DMS 273 (cell line): ENCODE measurements at regions not wholly inside any gene's neighbourhood (a gene's known extent, or its start where the extent isn't known, plus 50 kb on each side); places are given as distances from the start of the nearest gene placed in this dataset.

ENCODE experiments used
- DNase-seq: peaks from one replicate; lab custom pipeline; 2025; ENCODE audit not compliant: unreplicated experiment; lab: John Stamatoyannopoulos, UW

DNA sequence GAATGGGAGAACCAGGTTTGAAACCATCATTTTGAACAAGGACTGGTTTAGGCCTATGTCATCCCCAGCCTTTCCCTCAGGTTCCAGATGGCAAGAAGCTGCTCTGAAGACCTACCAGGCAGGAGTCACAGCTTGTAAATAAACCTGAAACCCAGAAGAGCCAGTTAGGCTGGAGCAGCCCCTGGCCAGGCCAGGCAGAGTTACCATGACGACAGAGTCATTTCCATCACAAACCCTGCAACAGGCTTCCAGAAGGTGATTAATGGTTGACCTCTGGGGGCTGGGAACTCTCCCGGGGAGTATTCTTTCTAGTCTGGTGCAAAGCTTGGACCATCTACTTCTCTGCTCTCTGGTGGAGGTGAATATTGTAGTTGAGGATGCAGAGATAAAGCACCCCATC is 164.1 kb upstream of the NCAM1 start:
- peak; percentile 60 for DNase-seq

DNA sequence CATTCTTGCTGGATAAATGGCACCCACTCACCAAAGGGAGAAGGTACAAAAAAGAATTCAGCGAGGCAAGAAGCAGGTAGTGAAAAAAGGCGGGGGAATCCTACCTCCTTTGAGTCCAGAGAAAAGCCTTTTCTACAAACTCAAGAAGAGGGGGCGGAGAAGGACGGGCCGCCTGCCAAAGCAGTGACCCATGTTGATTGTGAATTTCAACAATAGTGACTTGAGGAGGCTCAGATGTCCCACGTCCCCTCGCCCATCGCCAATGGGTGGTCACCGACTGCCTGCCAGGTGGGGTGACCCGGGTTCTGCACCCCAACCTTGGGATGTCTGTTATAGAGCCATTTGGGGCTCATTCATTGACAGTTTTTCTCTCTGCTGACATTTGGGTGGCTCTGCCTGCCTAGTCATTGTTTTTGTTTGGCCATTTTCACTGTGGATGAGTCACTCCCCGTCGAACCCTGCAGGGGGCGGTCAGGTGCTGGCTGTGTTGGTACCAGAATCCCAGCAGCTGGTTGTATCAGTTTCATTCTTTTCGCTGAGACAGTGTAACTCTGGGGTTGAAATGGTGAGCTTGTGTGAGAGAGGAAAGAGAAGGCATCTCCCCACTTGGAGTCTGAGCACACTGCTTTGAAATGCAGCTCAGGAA is 163.4 kb upstream of the NCAM1 start:
- peak; percentile 67 for DNase-seq

DNA sequence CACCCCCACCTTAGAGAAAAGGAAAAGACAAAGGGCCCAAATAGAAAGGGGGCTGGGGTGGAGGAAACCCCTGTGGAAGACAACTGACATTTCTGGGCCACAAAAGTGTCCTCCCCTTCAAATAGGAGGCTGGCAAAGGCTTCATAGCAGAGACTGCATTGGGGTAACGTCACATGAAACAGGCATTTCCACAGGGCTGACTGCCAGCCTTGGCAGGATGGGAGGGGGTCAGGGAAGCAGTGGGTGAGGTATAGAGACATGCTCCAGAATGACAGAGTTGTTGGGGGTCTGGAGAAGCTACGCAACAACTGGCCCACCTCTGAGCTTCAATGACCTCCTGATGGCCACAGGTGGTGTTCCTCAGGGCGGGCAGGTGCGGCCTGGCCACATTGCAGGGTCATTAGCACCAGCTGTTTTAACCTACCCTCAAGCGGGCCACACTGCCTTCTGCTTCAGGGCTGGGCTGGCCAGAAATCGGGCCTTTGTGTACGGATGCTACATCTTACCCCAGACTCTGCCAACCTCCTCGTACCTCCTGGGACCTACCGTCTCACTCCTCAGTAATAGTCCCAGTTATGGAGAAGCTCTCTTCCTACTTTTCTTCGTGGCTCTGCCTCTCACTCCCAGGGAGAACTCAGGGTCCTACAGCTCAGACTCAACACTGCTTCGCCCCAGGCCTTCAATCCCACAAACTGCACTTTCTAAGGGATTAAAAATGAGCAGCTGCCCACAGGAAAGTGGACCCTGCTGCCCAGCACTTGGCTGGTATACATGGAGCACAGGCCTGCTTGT is 160.0 kb upstream of the NCAM1 start:
- DNase-seq = no peak

DNA sequence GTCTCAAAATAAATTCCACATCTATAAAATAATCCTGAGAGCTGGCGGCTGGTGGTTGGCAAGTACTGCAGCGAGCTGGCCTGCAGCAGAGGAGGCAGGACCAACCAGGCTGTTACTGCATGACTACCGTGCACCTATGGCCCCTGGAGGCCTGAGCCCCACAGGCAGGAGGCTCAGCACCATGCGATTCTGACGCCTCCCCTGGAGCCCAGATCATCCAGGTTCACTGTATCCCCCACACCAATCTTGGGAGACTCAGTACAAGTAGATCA is 159.5 kb upstream of the NCAM1 start:
- DNase-seq = no peak

DNA sequence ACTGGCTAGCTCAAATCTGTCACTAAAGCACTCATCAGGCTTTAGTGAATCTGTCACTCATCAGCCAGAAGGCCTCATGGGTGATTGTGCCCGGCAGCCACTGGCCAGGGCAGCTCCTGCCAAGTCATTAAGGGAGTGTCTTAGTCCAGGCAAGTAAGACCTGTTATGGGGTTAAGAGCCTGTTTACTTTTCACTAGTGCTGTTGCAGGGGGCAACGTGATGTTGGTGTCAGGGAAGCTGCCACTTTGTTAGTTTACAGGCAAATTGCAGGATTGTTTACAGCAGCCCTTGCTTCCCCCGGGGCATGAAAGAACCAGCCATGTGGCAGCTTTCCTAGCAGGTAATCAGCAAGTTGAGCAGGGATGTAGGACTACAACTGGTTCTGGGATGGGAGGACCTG is 155.6 kb upstream of the NCAM1 start:
- no peak for DNase-seq

DNA sequence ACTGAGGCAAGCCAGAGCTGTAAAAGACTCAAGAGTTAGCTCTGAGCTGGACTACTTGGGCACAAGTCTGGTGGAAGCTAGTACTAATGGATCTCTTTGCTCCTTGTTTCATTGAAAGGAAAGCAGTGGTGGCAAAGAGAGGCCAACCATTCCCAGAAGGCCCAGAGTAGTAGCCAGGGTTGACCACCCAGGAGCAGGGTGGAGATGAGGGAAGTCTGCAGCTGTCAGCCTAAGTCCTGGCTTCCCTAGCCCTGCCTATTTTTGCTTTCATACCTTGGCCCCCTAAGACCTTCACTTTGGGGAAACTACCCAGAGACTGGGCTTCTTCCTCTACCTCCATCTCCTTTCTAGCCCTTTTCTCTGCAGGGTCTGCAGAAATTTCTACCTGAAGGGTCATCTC is 155.0 kb upstream of the NCAM1 start:
- DNase-seq = no peak

GRCh38 chr11:112806876-112807275 is 154.3 kb upstream of the NCAM1 start:
- DNase-seq = peak; percentile 79

- DNase-seq = no peak
These were observed 151.8 kb upstream of the NCAM1 start for GRCh38 chr11:112809429-112809828.

DNA sequence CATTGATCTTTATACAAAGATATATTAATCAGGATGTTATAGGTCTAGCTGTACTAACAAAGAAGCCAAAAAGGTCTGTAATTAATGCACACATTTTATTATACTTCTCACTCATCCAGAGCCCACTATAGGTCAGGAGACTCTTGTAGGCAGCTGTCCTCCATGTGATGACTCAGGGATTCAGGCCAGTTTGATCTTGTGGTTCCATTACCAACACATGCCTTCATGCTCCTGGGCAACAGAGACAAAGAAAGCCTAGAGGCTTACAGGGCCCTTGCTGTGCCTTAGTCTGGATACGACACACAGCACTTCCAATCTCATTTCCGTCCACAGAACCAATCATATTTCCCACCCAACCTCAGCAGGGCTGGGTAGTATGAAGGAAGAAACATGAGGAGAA is 150.3 kb upstream of the NCAM1 start:
- DNase-seq = peak; percentile 4

- DNase-seq = peak; percentile 63
These were observed 149.4 kb upstream of the NCAM1 start for GRCh38 chr11:112811783-112812182.

DNA sequence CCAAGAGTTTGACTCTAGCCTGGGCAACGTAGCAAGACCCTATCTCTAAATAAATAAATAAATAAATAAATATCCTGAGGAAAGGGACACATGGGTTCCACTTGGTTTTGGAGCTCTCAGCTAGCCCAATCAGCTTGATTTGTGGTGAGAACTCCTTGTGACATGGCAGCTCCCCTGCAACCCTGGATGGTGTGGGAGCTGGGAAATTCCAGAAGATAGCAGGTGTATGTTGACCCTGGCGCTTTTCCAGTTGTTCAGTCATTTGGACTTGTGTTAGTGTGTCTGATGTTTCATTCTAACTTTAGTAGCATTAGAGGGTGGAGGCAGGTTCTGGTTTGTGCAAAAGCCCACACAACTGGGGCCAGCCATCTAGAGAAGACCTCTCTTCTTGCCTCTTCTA is 148.5 kb upstream of the NCAM1 start:
- DNase-seq = no peak

DNA sequence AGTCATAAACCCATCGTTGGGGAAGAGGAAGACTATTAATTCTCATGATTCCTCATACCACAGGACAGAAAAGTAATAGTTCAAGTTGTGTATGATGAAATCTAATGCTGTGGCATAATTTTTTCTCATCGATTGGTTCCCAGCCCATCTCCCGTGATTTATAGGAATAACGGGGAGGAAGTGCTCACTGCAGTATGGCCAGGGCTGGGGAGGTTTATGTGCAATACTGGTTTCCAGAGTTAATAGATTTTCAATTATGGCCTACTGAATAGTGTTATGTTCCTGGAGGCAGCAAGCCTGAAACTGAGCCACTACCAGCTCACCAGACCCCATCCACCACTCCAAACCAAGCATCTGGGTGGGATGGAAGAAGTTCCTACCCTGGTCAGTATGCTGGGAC is 147.1 kb upstream of the NCAM1 start:
- no peak for DNase-seq

- DNase-seq = no peak
These were observed 143.8 kb upstream of the NCAM1 start for GRCh38 chr11:112817376-112817775.

- peak; percentile 60 for DNase-seq
These were observed 138.5 kb upstream of the NCAM1 start for GRCh38 chr11:112822478-112823274.

DNA sequence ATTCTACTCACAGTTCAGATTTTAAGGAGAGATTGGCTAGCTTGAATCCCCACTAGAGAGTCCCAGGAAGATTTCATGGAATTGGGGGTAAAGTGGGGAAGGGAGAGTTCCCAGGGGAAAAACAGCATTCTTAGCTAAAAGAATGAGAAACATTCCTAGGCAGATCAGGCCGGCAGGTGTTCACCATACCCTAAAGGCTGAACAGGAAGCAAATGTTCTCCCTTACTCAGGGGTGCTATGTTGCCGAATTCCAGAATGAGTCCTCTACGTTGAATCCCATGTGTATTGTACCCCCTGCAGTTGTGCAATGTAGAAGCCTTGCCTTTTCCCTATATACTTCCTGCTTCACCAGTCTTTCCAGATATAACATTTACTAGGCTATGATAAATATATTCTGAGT is 135.2 kb upstream of the NCAM1 start:
- DNase-seq = no peak

DNA sequence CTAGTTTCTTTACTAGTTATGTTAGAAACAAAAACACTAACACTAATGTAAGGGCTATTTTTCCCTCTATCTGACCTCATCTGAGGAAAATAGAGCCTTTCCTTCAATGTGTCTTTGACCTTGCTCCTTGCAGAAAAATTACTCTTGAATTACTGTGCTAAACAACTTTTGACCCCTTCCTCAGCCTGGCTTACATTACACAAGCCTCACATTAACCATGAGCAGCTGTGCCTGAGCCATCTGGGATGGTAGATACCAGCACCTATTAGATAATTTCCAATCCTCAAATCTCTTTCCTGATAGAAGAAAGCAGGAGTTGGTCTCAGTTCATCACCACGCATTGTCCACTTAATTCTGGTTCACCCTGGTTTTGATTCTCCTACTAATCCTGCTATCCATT is 134.4 kb upstream of the NCAM1 start:
- DNase-seq = no peak

DNA sequence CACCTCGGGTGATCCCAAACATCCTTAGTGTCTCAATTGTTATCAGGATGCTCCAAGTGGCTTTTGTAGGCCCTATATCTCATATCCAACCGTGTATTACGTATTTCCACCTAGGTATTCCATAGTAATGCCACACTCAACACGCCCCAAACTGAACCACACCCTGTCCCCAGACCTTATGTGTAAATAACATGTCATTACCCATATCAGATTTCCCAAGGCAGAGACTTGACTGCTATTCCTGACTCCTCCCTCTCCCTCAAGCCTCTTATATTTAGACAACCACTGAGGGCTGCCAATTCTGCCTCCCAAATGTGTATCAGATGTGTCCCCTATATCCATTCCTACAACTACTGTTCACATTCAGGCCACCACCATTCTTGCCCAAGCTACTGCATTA is 132.8 kb upstream of the NCAM1 start:
- no peak for DNase-seq

GRCh38 chr11:112829971-112830654 is 131.1 kb upstream of the NCAM1 start:
- no peak for DNase-seq

GRCh38 chr11:112831041-112831440 is 130.2 kb upstream of the NCAM1 start:
- DNase-seq = no peak

- DNase-seq = no peak
These were observed 129.1 kb upstream of the NCAM1 start for GRCh38 chr11:112831969-112832766.

GRCh38 chr11:112834277-112834755 is 126.9 kb upstream of the NCAM1 start:
- DNase-seq = peak; percentile 67
